DOHH2 (cell line): ENCODE measurements at regions not wholly inside any gene's neighbourhood (a gene's known extent, or its start where the extent isn't known, plus 50 kb on each side); places are given as distances from the start of the nearest gene placed in this dataset.

Experiments used
- H3F3A ChIP-seq: fragments of 200-600 bp; sonication (generic), shearing (Covaris generic); 2 replicates; pipeline ENCODE4 v1.6.0; 2016; ENCODE audit warnings: antibody characterized with exemption, mild to moderate bottlenecking; ENCODE audit not compliant: control insufficient read depth, insufficient read depth
- H3K27ac ChIP-seq: fragments of 200-600 bp; sonication (generic); 2 replicates; pipeline ENCODE4 v1.5.1; 2014; ENCODE audit warnings: low read depth, mild to moderate bottlenecking, low read length, moderate library complexity
- H3K27me3 ChIP-seq: fragments of 200-600 bp; sonication (generic); 2 replicates; pipeline ENCODE4 v1.6.1; 2014; ENCODE audit warnings: mild to moderate bottlenecking, low read length, mixed read lengths; ENCODE audit not compliant: control insufficient read depth
- H3K36me3 ChIP-seq: fragments of 200-600 bp; sonication (generic); 2 replicates; pipeline ENCODE4 v1.6.1; 2014; ENCODE audit warnings: mild to moderate bottlenecking, low read length, moderate library complexity, mixed read lengths; ENCODE audit not compliant: control insufficient read depth
- H3K4me1 ChIP-seq: fragments of 200-600 bp; sonication (generic); 2 replicates; pipeline ENCODE4 v1.6.1; 2014; ENCODE audit warnings: mild to moderate bottlenecking, low read length, mixed read lengths; ENCODE audit not compliant: control insufficient read depth
- H3K4me2 ChIP-seq: fragments of 200-600 bp; sonication (generic); 2 replicates; pipeline ENCODE4 v1.6.0; 2014; ENCODE audit warnings: mild to moderate bottlenecking, low read length, moderate library complexity
- H3K4me3 ChIP-seq: fragments of 200-600 bp; sonication (generic); 2 replicates; pipeline ENCODE4 v1.5.1; 2014; ENCODE audit warnings: mild to moderate bottlenecking, low read length, mixed read lengths
- H3K79me2 ChIP-seq: fragments of 200-600 bp; sonication (generic); 2 replicates; pipeline ENCODE4 v1.6.1; 2014; ENCODE audit warnings: mild to moderate bottlenecking, low read length, mixed read lengths; ENCODE audit not compliant: control insufficient read depth
- H3K9me2 ChIP-seq: fragments of 200-600 bp; sonication (generic); replicated peaks from 2 replicates; pipeline ENCODE4 v1.6.1; 2014; ENCODE audit warnings: mild to moderate bottlenecking, low read length, mixed read lengths; ENCODE audit not compliant: control insufficient read depth
- H3K9me3 ChIP-seq: fragments of 200-600 bp; sonication (generic); 2 replicates; pipeline ENCODE4 v1.6.1; 2014; ENCODE audit warnings: antibody characterized with exemption, low read length, mixed read lengths; ENCODE audit not compliant: control insufficient read depth, insufficient read depth
- H4K20me1 ChIP-seq: fragments of 200-600 bp; sonication (generic); 2 replicates; pipeline ENCODE4 v1.6.0; 2014; ENCODE audit warnings: low read depth, mild to moderate bottlenecking, antibody characterized with exemption, low read length, moderate library complexity; ENCODE audit not compliant: control insufficient read depth, insufficient read depth
- EZH2phosphoT487 ChIP-seq: fragments of 200-600 bp; sonication (generic); IDR thresholded peaks from 2 replicates; pipeline ENCODE4 v1.6.1; 2017; ENCODE audit warnings: borderline replicate concordance, mild to moderate bottlenecking, antibody characterized with exemption, low read length, moderate library complexity, mixed read lengths
- TF ChIP-seq, protein P1 (sequence below): fragments of 200-600 bp; sonication (generic); IDR thresholded peaks from one replicate; pipeline ENCODE4 v1.5.1; 2014; ENCODE audit warnings: antibody characterized with exemption, mild to moderate bottlenecking, low read depth, low read length; ENCODE audit not compliant: poor library complexity, severe bottlenecking

- no peaks in the 10 kb centered on the region for H3K79me2 ChIP-seq
- H4K20me1 ChIP-seq, result no peaks in the 10 kb centered on the region
- H3K4me2 ChIP-seq, result no peak overlapping the region
- TF ChIP-seq, protein P1, sequence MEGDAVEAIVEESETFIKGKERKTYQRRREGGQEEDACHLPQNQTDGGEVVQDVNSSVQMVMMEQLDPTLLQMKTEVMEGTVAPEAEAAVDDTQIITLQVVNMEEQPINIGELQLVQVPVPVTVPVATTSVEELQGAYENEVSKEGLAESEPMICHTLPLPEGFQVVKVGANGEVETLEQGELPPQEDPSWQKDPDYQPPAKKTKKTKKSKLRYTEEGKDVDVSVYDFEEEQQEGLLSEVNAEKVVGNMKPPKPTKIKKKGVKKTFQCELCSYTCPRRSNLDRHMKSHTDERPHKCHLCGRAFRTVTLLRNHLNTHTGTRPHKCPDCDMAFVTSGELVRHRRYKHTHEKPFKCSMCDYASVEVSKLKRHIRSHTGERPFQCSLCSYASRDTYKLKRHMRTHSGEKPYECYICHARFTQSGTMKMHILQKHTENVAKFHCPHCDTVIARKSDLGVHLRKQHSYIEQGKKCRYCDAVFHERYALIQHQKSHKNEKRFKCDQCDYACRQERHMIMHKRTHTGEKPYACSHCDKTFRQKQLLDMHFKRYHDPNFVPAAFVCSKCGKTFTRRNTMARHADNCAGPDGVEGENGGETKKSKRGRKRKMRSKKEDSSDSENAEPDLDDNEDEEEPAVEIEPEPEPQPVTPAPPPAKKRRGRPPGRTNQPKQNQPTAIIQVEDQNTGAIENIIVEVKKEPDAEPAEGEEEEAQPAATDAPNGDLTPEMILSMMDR, result no peak
- TF ChIP-seq EZH2phosphoT487, result no peak
- no peak overlapping the region for H3K4me3 ChIP-seq
- no peaks in the 10 kb centered on the region for H3F3A ChIP-seq
- H3K9me3 ChIP-seq, result no peaks in the 10 kb centered on the region
- no peak overlapping the region for H3K27ac ChIP-seq
- H3K4me1 ChIP-seq, result no peaks in the 10 kb centered on the region
- H3K9me2 ChIP-seq, result no peaks in the 10 kb centered on the region
- no peaks in the 10 kb centered on the region for H3K27me3 ChIP-seq
- H3K36me3 ChIP-seq, result no peaks in the 10 kb centered on the region
Measured at GRCh38 chr1:95427525-95427924, 193.5 kb downstream of the RWDD3 start.

GRCh38 chr1:95431235-95431634 lies 197.2 kb downstream of the RWDD3 start:
- Histone ChIP-seq H4K20me1 (no peaks in the 10 kb centered on the region), H3K9me2 (no peaks in the 10 kb centered on the region), H3K4me1 (no peaks in the 10 kb centered on the region), H3K36me3 (no peaks in the 10 kb centered on the region), H3K27ac (no peak overlapping the region), H3F3A (no peaks in the 10 kb centered on the region), H3K27me3 (no peaks in the 10 kb centered on the region), H3K9me3 (no peaks in the 10 kb centered on the region), H3K79me2 (no peaks in the 10 kb centered on the region), H3K4me2 (no peak overlapping the region), H3K4me3 (no peak overlapping the region)
- TF ChIP-seq EZH2phosphoT487, result no peak
- TF ChIP-seq, protein P1, result no peak

- no peaks in the 10 kb centered on the region for H3K4me1 ChIP-seq
- H3K27me3 ChIP-seq, result no peaks in the 10 kb centered on the region
- H3F3A ChIP-seq, result no peaks in the 10 kb centered on the region
- H3K27ac ChIP-seq, result no peak overlapping the region
- no peaks in the 10 kb centered on the region for H3K9me3 ChIP-seq
- no peak overlapping the region for H3K4me2 ChIP-seq
- no peak overlapping the region for H3K4me3 ChIP-seq
- no peaks in the 10 kb centered on the region for H4K20me1 ChIP-seq
- H3K79me2 ChIP-seq, result no peaks in the 10 kb centered on the region
- H3K9me2 ChIP-seq, result no peaks in the 10 kb centered on the region
- H3K36me3 ChIP-seq, result no peaks in the 10 kb centered on the region
- TF ChIP-seq, protein P1, result no peak
- no peak for TF ChIP-seq EZH2phosphoT487
Measured at GRCh38 chr1:95435611-95436010, 201.6 kb downstream of the RWDD3 start.

- Histone ChIP-seq H3K36me3 (no peaks in the 10 kb centered on the region), H3K9me2 (no peaks in the 10 kb centered on the region), H3K4me1 (no peaks in the 10 kb centered on the region), H3K27ac (no peak overlapping the region), H4K20me1 (no peaks in the 10 kb centered on the region), H3F3A (no peaks in the 10 kb centered on the region), H3K4me3 (no peak overlapping the region), H3K79me2 (no peaks in the 10 kb centered on the region), H3K27me3 (no peaks in the 10 kb centered on the region), H3K4me2 (no peak overlapping the region), H3K9me3 (no peaks in the 10 kb centered on the region)
- no peak for TF ChIP-seq EZH2phosphoT487
- TF ChIP-seq, protein P1, result no peak
Measured at GRCh38 chr1:95437011-95437410, 203.0 kb downstream of the RWDD3 start.
